GM18508 (cell line): ENCODE measurements at regions not wholly inside any gene's neighbourhood (a gene's known extent, or its start where the extent isn't known, plus 50 kb on each side); places are given as distances from the start of the nearest gene placed in this dataset.
"Not testable (repeated sequence)": the region's sequence is repeated elsewhere in the genome, so short reads cannot be mapped to it uniquely, and the experiment has no call there.

Experiments
- ATAC-seq: cut with Tn5 transposase; IDR thresholded peaks from one replicate; pipeline ENCODE4 v1.9.1; 2021; ENCODE audit warnings: moderate number of reproducible peaks; ENCODE audit not compliant: insufficient read depth, unreplicated experiment

DNA sequence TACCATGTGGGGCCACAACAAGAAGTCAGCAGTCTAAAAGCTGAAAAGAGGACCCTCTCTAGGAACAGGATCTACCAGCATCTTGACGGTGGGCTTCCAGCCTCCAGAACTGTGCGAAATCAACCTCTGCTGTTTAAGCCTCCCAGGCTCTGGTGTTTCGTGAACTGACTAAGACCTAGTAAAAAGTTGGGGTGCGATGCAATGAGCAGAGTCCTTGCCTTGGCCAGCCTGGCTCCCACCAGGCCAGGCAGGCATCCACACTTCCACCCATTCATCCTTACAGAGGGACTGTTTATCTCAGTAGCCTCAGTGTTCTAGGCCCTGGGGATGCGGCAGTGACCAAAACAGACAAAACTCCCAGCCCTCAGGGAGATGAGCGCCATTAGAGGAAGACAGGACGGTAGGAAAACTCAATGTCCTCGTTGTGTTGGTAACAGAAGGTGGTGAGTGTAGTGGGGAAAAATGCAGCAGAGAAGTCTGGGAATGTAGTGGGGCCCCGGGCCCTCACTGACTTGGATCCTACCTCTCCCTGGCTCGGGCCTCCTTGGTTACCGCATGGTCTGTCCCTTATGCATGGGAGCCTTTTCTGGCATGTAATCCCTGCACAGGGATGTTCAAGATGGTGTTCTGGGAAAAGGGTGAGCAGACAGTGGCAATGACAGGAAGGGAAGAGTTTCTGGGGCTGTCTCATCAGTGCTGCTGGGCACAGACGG lies 271.8 kb upstream of the HS6ST1 start:
- ATAC-seq, result no peak

DNA sequence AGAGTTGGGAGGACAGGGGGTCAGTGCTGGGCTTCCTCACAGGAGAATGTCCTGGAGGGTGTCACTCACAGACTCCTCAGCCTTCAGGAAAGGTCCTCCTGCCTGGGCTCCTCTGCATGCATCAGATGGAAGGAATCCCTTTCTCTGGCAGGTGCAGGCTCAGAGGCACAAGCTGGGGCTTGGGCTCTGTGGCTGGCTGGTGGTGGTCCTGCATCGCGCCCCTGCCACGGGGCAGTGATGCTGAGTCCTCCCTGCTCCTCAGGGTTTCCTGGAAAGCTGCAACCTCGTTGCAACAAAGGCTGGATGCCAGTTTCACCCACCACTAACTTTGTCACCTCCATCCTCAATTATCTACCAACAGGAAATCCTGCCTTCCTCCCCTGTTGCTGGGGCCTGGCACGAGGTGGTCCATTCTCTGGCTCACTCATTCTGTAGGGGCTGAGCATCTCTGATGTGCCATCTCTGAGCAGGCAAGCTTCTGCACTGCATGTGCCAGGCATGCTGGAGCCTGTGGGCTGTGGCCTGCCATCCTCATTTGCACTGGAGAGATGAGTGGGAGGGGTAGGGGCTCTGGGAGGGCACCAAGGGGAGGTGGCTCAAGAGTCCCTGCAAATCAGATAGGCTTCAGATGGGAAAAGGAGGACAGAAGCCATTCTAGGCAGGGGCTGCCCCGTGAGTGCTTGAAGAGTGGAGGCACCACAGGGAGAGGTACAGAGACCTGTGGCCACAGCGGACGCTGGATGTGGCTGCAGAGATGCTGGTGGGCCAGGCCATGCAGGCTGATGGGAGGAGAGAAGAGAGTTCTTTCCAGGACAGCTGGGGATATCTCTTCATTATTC lies 272.6 kb upstream of the HS6ST1 start:
- ATAC-seq, result no peak

DNA sequence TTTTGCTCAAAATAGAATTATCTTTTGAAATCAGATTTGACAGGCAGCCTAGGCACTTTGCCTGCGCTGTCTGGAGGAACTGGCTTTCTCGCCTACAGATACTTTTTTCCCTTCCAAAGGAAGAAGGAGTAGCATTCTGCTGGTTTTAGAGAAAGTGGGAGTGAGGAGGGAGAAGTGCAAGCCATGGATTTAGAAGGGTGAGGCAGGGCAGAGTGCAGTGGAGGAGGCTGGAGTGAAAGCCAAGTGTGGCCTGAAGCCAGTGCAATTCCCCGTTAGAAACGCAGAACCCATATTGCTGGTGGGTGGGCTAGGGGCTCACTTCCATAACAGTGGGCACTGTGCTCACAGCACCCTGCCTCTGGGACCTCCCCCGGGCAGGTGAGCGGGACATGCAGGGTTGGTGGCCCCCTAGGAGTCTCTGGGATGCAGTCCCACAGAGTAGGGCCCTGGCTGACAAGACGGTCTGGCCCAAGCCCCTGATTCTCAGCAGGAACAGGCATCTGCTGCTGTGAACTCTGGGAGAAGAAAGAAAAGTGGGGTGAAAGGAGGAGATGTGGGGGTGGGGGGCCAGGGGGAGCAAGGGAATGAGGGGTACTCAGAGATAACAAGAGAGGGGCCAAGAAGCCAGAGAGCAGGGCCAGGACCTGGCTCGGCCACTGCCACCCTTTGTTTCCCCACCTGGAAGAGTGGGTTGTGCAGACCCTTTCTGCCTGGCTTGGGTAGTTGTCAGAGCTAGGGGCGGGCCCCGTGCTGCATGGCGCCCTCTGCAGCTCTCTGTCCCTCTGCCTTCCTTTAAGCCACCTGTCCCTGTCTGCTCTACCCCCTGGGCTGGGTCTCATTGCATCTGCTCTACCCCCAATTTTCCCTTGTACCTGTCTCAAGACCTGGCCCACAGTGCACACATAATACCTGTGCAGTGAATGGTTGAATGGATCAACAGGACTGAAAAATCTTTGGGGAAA lies 273.5 kb upstream of the HS6ST1 start:
- ATAC-seq, result no peak

DNA sequence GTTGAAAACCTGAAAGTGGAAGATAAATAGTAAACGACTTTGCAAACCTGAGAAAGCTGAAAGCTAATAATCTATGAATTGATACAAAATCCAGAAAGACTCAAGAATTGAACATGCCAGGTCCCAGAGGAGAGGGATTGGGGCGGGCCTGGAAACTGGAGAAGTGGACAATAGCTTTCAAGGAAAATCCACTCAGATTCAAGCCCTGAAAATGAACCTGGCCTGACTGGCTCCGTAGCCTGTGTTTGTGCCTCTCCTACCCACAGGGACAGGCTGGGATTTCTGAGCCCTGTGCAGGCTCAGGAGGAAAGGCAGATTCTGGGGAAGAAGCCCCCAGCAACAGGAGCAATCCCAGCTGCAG lies 274.8 kb upstream of the HS6ST1 start:
- ATAC-seq, result no peak

DNA sequence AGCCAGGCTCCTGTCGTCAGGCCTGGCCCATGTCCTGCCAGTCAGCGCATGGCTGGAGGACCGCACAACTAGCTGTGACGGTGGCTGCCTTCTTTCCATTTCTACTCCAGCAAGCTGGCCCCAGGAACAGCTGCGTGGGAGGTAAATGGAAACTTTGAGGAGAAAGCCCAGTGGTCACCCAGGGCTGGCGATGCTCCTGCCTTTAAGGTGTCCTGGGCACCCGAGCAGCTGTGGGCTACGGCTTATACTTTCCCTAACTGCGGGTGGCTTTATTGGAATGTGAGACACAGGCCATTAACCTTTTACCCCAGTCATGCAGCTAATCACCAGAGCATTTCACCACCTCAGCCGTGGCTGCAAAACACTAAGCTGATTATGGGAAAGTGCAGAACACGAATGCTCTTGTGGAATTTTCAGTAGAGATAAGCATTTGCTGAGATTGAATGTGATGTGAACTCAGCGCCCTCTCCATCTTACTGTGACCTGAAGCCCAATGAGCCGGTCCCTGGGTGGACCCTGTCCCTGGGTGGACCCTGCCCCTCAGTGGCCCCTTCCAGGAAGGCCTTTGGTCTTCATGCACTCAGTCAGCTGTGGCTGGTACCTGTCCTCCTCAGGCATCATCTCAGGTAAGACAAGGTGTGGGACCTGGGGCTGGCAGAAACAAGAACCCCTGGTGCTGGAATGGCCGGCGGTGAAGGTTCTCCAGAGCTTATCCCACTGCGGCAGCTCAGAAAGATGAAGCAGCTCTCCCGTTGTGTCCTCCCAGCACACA lies 275.4 kb upstream of the HS6ST1 start:
- no peak for ATAC-seq

GRCh38 chr2:128594651-128594910 lies 275.9 kb upstream of the HS6ST1 start:
- ATAC-seq, result no peak

GRCh38 chr2:128594953-128595677 lies 276.4 kb upstream of the HS6ST1 start:
- ATAC-seq, result no peak

DNA sequence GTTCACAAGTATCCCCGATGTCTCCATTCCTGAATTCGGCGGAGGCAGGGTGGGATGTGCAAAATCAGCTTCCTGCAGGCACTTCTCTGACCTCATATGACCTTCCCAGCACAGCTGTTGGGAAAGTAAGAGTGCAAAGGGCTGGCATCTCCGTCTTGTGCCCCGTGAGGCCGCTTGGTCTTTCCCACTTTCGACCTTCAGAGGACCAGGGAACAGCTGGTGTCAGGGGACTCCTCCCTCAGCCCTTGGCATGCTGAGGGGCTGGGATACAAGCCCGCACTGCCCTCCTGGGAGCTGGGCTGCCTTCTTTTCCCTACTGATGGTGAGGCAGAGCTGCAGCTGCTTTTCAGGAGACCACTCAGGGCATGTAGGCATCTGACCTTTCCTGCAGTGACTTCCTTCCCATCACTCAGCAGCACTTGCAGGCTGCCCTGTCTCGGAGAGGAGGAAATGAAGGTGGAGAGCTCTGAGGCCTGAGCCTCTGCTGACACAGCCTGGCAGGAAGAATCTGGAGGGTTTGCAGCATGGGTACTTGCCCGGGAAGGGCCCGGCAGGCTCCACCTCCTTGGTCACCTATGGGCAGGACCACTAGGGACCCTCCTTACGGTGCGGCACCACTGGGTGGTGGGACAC lies 277.2 kb upstream of the HS6ST1 start:
- ATAC-seq, result no peak

DNA sequence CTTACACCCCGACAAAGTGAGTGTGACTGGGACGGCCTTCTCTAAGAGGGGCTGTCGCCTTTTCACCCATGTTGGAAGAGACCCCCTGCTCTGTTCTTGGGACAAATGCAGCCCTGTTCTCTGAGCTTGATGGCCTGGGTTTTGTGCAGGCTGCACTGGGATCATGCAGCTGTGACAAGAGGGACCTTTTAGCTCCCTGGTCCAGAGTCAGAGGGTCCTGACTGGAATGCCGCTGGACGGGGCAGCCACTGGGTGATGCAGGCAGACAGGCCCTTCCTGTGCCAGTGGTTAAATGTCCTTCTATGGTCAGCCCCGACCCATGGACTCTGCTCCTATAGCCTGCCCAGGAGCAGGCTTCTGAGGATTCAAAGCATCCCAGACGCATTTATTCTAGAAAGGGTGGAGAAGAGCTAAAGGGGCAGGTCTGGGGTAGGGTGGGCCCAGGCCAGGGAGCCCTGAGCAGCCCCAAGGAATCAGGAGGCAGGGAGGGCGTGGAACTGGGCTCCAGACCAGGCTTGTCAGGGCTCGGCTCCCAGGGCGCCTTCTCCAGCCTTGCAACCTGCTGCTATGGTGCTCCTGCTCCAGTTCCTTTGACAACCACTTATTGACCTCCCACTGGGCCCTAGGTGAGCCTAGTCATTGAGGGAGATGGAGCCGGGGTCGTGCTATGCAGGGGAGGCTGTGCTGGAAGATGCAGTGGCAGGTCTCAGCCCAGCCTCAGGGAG lies 277.9 kb upstream of the HS6ST1 start:
- ATAC-seq, result no peak

DNA sequence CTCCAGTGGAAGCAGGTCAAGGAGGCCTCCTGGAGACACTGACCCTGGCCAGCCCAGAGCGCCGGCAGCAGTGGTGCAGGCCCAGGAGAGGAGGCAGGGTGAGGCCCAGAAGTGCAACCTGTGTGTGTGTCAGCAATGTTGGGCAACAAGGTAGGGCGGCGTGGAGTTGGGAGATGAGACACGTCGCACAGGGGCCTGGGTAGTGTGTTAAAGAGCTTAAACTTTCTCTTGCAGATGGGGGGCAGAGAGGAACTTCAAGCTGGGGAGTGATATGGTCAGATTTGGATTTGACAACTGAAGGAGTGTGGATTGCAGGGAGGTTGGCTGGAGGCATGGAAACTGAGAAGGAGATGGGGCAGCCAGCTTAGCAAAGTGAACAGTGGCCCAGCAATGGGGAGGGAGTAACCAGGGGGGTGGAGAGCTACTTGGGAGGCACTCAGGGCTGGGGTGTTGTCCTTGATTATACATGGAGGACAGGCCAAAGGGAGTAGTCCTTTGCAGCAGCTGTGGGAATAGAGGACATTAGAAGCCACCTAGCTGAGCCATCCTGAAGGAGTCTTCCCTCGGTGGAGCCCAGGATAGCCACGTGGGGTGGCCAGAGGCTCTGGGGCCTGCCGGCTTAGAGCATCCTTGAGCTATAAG lies 278.6 kb upstream of the HS6ST1 start:
- no peak for ATAC-seq

DNA sequence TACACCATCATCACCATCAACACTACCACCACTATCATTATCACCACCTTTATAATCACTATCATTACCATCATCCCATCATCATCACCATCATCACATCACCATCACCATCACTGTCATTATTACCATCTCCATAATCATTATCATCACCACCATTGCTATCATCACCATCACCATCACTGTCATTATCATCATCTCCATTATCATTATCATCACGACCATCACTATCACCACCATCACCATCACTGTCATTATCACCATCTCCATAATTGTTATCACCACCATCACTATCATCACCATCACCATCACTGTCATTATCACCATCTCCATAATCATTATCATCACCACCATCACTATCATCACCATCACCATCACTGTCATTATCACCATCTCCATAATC lies 279.6 kb upstream of the HS6ST1 start:
- ATAC-seq, result not testable (repeated sequence)

DNA sequence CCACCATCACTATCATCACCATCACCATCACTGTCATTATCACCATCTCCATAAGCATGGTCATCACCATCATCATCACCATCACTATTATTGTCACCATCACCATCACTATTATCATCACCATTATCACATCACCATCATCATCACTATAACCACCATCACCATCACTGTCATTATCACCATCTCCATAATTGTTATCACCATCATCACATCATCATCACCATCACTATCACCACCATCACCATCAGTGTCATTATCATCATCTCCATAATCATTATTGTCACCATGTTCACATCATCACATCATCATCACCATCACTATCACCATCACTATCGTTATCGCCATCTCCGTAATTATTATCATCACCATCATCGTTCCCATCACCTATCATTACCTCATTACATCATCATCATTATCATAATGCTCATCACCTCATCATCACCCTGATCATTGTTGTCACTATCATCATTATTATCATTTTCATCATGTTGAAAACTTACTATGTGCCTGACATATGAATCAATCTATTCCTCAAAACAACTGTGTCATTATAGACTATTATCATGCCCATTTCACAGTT lies 280.3 kb upstream of the HS6ST1 start:
- ATAC-seq, result no peak

DNA sequence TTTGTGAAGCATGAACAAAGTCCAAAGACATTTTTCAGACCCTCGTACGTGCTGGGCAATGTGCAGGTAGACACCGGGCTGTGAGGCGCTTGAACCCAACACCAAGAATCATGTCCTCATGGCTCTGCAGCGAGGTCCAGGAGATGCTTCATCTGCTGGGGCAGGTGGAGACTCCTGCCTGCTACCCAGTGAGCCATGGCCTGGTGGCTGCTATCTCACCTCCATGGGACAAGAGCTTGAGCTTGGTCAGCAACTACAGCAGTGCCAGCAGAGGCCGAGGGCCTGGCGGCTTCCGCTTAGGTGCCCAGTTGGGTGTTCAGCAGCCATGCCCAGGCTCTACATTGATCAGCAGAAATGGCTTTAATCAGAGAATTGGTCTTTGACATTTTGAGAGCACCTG lies 281.0 kb upstream of the HS6ST1 start:
- ATAC-seq, result no peak

- no peak for ATAC-seq
These were observed 282.1 kb upstream of the HS6ST1 start for GRCh38 chr2:128600581-128601297.

GRCh38 chr2:128601298-128602037 lies 282.8 kb upstream of the HS6ST1 start:
- no peak for ATAC-seq

DNA sequence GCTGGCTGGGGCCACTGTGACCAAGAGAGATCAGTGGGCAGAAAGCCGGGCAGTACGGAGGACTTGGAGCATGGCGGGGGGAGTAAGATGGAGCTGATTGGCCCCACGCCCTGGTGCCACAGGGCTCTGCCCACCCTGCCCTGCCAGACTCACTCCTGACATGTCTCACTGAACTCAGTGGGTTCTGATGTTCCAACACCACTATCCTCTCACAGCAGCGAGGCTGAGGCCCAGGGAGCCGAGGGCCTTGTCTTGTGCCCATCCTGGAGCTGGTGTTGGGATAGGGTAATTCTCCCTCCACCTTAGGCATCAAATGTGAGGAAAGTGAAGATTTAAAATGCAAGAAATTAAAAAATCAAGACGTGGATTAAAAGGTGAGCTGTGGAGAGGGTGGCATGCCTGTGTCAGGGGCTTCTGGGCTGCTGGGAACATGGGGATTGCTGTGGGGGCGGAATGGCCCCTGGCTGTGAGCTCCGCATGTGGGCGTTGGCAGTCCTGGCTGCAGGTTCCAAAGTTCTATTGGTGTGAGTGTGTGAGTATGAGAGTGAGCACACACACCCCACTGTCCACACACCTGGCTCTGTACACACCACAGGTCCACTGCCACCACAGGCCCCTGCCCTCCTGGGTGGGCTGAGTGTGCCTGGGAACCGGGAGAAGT lies 283.5 kb upstream of the HS6ST1 start:
- ATAC-seq, result no peak
